ENCODE measurements at regions not wholly inside any gene's neighbourhood (a gene's known extent, or its start where the extent isn't known, plus 50 kb on each side); places are given as distances from the start of the nearest gene placed in this dataset.
"Not testable (repeated sequence)": the region's sequence is repeated elsewhere in the genome, so short reads cannot be mapped to it uniquely, and the experiment has no call there.

GRCh38 chr2:91422102-91422501 lies 2730.6 kb downstream of the RPIA start:
- not testable (repeated sequence) for DNase-seq

GRCh38 chr2:91427148-91427547 lies 2735.7 kb downstream of the RPIA start:
- not testable (repeated sequence) for DNase-seq

- DNase-seq: not testable (repeated sequence)
These were observed 2750.4 kb downstream of the RPIA start for GRCh38 chr2:91441932-91442245.

GRCh38 chr2:91442246-91442905 lies 2750.9 kb downstream of the RPIA start:
- DNase-seq: peak; percentile 9

- DNase-seq: not testable (repeated sequence)
These were observed 2751.6 kb downstream of the RPIA start for GRCh38 chr2:91442906-91443729.

GRCh38 chr2:91443730-91444115 lies 2752.2 kb downstream of the RPIA start:
- DNase-seq: not testable (repeated sequence)

- DNase-seq: not testable (repeated sequence)
These were observed 2754.2 kb downstream of the RPIA start for GRCh38 chr2:91445705-91446104.

GRCh38 chr2:91446489-91446888 lies 2755.0 kb downstream of the RPIA start:
- not testable (repeated sequence) for DNase-seq

GRCh38 chr2:91446915-91447314 lies 2755.4 kb downstream of the RPIA start:
- DNase-seq: not testable (repeated sequence)

- DNase-seq: not testable (repeated sequence)
These were observed 2756.0 kb downstream of the RPIA start for GRCh38 chr2:91447508-91447907.

- not testable (repeated sequence) for DNase-seq
These were observed 2770.8 kb downstream of the RPIA start for GRCh38 chr2:91462292-91462691.

GRCh38 chr2:91463007-91463406 lies 2771.5 kb downstream of the RPIA start:
- DNase-seq: not testable (repeated sequence)

- DNase-seq: not testable (repeated sequence)
These were observed 2775.4 kb downstream of the RPIA start for GRCh38 chr2:91466780-91467363.

GRCh38 chr2:91476244-91476935 lies 2784.9 kb downstream of the RPIA start:
- not testable (repeated sequence) for DNase-seq

GRCh38 chr2:91476936-91477246 lies 2785.4 kb downstream of the RPIA start:
- DNase-seq: not testable (repeated sequence)

- not testable (repeated sequence) for DNase-seq
These were observed 2785.8 kb downstream of the RPIA start for GRCh38 chr2:91477291-91477690.

- peak; percentile 41 for DNase-seq
These were observed 2786.5 kb downstream of the RPIA start for GRCh38 chr2:91477731-91478672.

- peak; percentile 12 for DNase-seq
These were observed 2787.6 kb downstream of the RPIA start for GRCh38 chr2:91478851-91479718.

- DNase-seq: not testable (repeated sequence)
These were observed 2793.8 kb downstream of the RPIA start for GRCh38 chr2:91485226-91485625.
